ENCODE measurements at regions not wholly inside any gene's neighbourhood (a gene's known extent, or its start where the extent isn't known, plus 50 kb on each side); places are given as distances from the start of the nearest gene placed in this dataset.

DNA sequence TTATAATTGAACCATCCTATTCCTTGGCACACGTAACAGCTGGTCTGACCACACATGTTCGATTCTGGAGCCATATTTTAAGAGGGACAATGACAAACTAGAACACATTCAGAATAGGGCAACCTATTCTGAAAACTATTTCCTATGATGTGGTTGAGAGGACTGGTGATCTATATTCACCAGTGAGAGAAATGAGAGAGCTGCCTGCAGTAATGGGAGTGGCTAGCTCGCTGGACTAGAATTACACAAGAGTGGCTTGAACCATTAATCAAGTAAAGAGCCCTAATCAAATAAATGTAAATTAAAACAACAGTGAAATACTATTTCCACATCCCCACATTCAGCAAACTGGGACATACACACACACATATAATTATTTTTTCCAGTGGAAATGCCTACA, 55.3 kb upstream of the LY86 start:
- no peak for TF ChIP-seq POLR2A (IDR thresholded peaks at IDR 0.05)
- TF ChIP-seq, protein P1, sequence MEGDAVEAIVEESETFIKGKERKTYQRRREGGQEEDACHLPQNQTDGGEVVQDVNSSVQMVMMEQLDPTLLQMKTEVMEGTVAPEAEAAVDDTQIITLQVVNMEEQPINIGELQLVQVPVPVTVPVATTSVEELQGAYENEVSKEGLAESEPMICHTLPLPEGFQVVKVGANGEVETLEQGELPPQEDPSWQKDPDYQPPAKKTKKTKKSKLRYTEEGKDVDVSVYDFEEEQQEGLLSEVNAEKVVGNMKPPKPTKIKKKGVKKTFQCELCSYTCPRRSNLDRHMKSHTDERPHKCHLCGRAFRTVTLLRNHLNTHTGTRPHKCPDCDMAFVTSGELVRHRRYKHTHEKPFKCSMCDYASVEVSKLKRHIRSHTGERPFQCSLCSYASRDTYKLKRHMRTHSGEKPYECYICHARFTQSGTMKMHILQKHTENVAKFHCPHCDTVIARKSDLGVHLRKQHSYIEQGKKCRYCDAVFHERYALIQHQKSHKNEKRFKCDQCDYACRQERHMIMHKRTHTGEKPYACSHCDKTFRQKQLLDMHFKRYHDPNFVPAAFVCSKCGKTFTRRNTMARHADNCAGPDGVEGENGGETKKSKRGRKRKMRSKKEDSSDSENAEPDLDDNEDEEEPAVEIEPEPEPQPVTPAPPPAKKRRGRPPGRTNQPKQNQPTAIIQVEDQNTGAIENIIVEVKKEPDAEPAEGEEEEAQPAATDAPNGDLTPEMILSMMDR (IDR thresholded peaks at IDR 0.05): no peak
